IMR-90 (cell line): ENCODE measurements at regions not wholly inside any gene's neighbourhood (a gene's known extent, or its start where the extent isn't known, plus 50 kb on each side); places are given as distances from the start of the nearest gene placed in this dataset.

ENCODE experiments used
- BHLHE40 ChIP-seq: fragments of 150-350 bp; IDR thresholded peaks from 2 replicates; pipeline ENCODE4 v1.6.1; 2016; ENCODE audit warnings: mild to moderate bottlenecking, low read depth, low read length
- CEBPB ChIP-seq: IDR thresholded peaks from 2 replicates; pipeline ENCODE4 v1.6.1; 2012; ENCODE audit warnings: low read depth, low read length, improper control_type of control experiment
- CTCF ChIP-seq: conservative IDR thresholded peaks from 2 replicates; pipeline ENCODE4 v1.5.1; 2012; ENCODE audit warnings: mild to moderate bottlenecking, low read depth, low read length, improper control_type of control experiment
- FOS ChIP-seq: fragments of 150-350 bp; IDR thresholded peaks from 2 replicates; pipeline ENCODE4 v1.6.1; 2016; ENCODE audit warnings: low read depth, low read length
- MAFK ChIP-seq: IDR thresholded peaks from 2 replicates; pipeline ENCODE4 v1.6.1; 2012; ENCODE audit warnings: low read depth, low read length, improper control_type of control experiment
- MAZ ChIP-seq: IDR thresholded peaks from 2 replicates; pipeline ENCODE4 v1.6.1; 2012; ENCODE audit warnings: low read depth, mild to moderate bottlenecking, low read length, improper control_type of control experiment, moderate library complexity, borderline replicate concordance
- MXI1 ChIP-seq: IDR thresholded peaks from 2 replicates; pipeline ENCODE4 v1.6.1; 2012; ENCODE audit warnings: low read depth, mild to moderate bottlenecking, low read length, moderate library complexity, borderline replicate concordance
- NFE2L2 ChIP-seq: fragments of 150-350 bp; IDR thresholded peaks from 2 replicates; pipeline ENCODE4 v1.6.1; 2016; ENCODE audit warnings: low read depth, mild to moderate bottlenecking, low read length
- POLR2A ChIP-seq: IDR thresholded peaks from 2 replicates; pipeline ENCODE4 v1.6.1; 2012; ENCODE audit warnings: mild to moderate bottlenecking, low read depth, low read length
- RAD21 ChIP-seq: IDR thresholded peaks from 2 replicates; pipeline ENCODE4 v1.6.1; 2012; ENCODE audit warnings: low read length, improper control_type of control experiment
- RFX5 ChIP-seq: IDR thresholded peaks from 2 replicates; pipeline ENCODE4 v1.8.0; 2012; ENCODE audit warnings: low read depth, mild to moderate bottlenecking, low read length, moderate library complexity
- SMC3 ChIP-seq: fragments of 150-350 bp; IDR thresholded peaks from 2 replicates; pipeline ENCODE4 v1.6.1; 2016; ENCODE audit warnings: low read depth, mild to moderate bottlenecking, antibody characterized with exemption, low read length, moderate library complexity
- USF2 ChIP-seq: fragments of 150-350 bp; IDR thresholded peaks from 2 replicates; pipeline ENCODE4 v1.6.1; 2017; ENCODE audit warnings: mild to moderate bottlenecking, antibody characterized with exemption, low read length, low read depth
- TF ChIP-seq, protein P1 (sequence below): fragments of 150-350 bp; IDR thresholded peaks from 2 replicates; pipeline ENCODE4 v1.6.1; 2016; ENCODE audit warnings: low read depth, mild to moderate bottlenecking, low read length, moderate library complexity, borderline replicate concordance

- TF ChIP-seq CTCF = no peak
- no peak for TF ChIP-seq POLR2A
- no peak for TF ChIP-seq CEBPB
- TF ChIP-seq RFX5 = no peak
- TF ChIP-seq, protein P1, sequence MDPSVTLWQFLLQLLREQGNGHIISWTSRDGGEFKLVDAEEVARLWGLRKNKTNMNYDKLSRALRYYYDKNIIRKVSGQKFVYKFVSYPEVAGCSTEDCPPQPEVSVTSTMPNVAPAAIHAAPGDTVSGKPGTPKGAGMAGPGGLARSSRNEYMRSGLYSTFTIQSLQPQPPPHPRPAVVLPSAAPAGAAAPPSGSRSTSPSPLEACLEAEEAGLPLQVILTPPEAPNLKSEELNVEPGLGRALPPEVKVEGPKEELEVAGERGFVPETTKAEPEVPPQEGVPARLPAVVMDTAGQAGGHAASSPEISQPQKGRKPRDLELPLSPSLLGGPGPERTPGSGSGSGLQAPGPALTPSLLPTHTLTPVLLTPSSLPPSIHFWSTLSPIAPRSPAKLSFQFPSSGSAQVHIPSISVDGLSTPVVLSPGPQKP = no peak
- no peak for TF ChIP-seq MXI1
- TF ChIP-seq SMC3 = no peak
- TF ChIP-seq MAFK = no peak
- TF ChIP-seq FOS = no peak
- no peak for TF ChIP-seq USF2
- no peak for TF ChIP-seq BHLHE40
- TF ChIP-seq NFE2L2 = no peak
- TF ChIP-seq RAD21 = no peak
- TF ChIP-seq MAZ = no peak
Observed at GRCh38 chr1:104120525-104120924, 370.8 kb downstream of the AMY1C start.
